Vagina (tissue), 2 donors: ENCODE measurements at regions not wholly inside any gene's neighbourhood (a gene's known extent, or its start where the extent isn't known, plus 50 kb on each side); places are given as distances from the start of the nearest gene placed in this dataset.

ENCODE experiments used
- DNase-seq, 2 donors: peaks; one replicate each; pipeline ENCODE4 v3.0.0-alpha.2; 2017; ENCODE audit errors: extremely low spot score in 2 of 2
- H3K27ac ChIP-seq: fragments of 200-600 bp; sonication (generic); one replicate; pipeline ENCODE4 v1.5.1; 2019
- H3K27me3 ChIP-seq: fragments of 200-600 bp; sonication (generic); one replicate; pipeline ENCODE4 v1.5.1; 2019
- H3K36me3 ChIP-seq, 2 donors: fragments of 200-600 bp; sonication (generic); one replicate each; pipeline ENCODE4 v1.5.1; 2017 to 2019
- H3K4me1 ChIP-seq: fragments of 200-600 bp; sonication (generic); one replicate; pipeline ENCODE4 v1.5.1; 2019
- H3K4me3 ChIP-seq, 2 donors: fragments of 200-600 bp; sonication (generic); 1 replicate in 1 of 2; 2 replicates in 1 of 2; pipeline ENCODE4 v1.5.1; 2016 to 2019
- H3K9me3 ChIP-seq: fragments of 200-600 bp; sonication (generic); one replicate; pipeline ENCODE4 v1.5.1; 2019
- POLR2A ChIP-seq, 2 donors: fragments of 450-650 bp; IDR thresholded peaks; one replicate each; pipeline ENCODE4 v1.6.1; 2017; ENCODE audit warnings: antibody characterized with exemption in 2 of 2, mild to moderate bottlenecking in 2 of 2, moderate library complexity in 2 of 2
- POLR2AphosphoS5 ChIP-seq, 2 donors: sonication (generic); formaldehyde crosslinking; IDR thresholded peaks; one replicate each; pipeline ENCODE4 v1.9.0; 2017; ENCODE audit warnings: antibody characterized with exemption in 2 of 2, mild to moderate bottlenecking in 2 of 2, low read depth in 1 of 2; ENCODE audit not compliant: insufficient read depth in 1 of 2
- intact Hi-C: fragments of 100-400 bp; cut with DNase I; formaldehyde crosslinking; loops from one replicate; pipeline ENCODE4 v1.15.1; 2023
- TF ChIP-seq, protein P1 (sequence below), 3 experiments: fragments of 450-650 bp in 2 of 3; fragments of 200-600 bp in 1 of 3; sonication (generic) in 1 of 3; IDR thresholded peaks; one replicate each; pipeline ENCODE4 v1.5.1; 2017 to 2019; ENCODE audit warnings: antibody characterized with exemption in 3 of 3, mild to moderate bottlenecking in 2 of 3, moderate library complexity in 2 of 3

DNA sequence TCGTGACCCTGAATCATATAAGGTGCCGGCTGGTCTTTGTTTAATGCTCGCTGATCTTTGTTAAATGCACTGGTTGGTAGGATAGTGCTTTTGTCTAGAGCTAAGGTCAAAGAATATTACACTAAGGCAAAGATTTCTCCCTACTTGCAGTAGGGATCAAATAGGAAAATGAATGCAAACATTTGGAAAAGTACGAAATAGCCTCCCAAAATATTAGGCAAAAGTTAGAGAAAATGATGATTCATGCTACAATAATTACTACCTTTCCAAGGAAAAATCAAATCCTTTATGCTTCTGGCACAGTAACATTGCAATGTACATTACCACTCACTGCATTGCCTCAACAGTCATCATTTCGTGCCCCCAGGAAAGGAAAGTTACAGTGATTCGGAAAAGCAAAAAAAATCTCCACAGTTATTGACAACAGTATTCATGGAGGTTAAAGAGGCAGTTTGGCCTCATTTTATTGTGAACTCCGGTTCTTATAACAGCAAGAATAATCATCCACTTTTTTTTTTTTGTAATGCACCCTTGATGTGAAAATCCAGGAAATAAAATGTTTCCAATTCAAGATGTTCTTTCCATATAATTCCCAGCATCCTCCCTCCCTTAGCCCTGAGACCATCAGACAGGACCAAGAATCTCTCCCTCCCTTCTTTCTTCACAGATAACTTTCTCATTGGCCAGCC, 61.7 kb upstream of the ZMYND8 start:
- H3K9me3 ChIP-seq: no peaks in the 10 kb centered on the region
- no peak overlapping the region for H3K4me3 ChIP-seq
- intact Hi-C loops: no loop called here
- H3K27me3 ChIP-seq: no peaks in the 10 kb centered on the region
- H3K27ac ChIP-seq: no peak overlapping the region
- DNase-seq: no peak
- H3K36me3 ChIP-seq: no peaks in the 10 kb centered on the region
- no peaks in the 10 kb centered on the region for H3K4me1 ChIP-seq
- no peak for TF ChIP-seq POLR2AphosphoS5 (IDR thresholded peaks at IDR 0.05; ENCODE audit: insufficient read depth in 1 of 2, low read depth in 1 of 2)
- no peak for TF ChIP-seq POLR2A (IDR thresholded peaks at IDR 0.05)
- TF ChIP-seq, protein P1, sequence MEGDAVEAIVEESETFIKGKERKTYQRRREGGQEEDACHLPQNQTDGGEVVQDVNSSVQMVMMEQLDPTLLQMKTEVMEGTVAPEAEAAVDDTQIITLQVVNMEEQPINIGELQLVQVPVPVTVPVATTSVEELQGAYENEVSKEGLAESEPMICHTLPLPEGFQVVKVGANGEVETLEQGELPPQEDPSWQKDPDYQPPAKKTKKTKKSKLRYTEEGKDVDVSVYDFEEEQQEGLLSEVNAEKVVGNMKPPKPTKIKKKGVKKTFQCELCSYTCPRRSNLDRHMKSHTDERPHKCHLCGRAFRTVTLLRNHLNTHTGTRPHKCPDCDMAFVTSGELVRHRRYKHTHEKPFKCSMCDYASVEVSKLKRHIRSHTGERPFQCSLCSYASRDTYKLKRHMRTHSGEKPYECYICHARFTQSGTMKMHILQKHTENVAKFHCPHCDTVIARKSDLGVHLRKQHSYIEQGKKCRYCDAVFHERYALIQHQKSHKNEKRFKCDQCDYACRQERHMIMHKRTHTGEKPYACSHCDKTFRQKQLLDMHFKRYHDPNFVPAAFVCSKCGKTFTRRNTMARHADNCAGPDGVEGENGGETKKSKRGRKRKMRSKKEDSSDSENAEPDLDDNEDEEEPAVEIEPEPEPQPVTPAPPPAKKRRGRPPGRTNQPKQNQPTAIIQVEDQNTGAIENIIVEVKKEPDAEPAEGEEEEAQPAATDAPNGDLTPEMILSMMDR (IDR thresholded peaks at IDR 0.05): no peak

DNA sequence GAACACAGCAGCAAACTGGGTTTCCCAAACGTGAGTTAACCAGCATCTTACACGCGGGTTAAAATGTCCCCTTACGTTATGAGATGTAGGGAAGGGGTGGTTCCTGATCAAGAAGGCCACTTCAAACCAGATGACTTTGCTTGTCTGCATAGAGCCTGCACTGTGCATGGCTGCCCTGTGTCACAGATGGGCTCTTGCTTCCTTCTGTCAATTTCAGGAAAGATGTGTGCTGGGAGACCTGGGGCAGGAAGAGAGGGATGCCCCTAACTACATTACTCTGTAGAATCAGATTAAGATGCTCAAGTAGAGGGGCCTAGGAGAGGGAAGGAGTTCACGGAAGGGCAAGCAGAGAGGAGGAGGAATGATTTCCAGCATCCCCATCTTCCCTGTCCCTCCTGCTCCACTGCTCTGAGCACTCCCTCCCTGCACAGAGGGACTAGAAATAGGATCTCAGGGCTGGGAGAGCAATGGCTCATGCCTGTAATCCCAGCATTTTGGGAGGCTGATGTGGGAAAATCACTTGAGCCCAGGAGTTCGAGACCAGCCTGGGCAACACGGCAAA, 63.5 kb upstream of the ZMYND8 start:
- H3K4me1 ChIP-seq: no peaks in the 10 kb centered on the region
- intact Hi-C loops: no loop called here
- no peak overlapping the region for H3K27ac ChIP-seq
- no peaks in the 10 kb centered on the region for H3K9me3 ChIP-seq
- no peak for TF ChIP-seq POLR2AphosphoS5 (IDR thresholded peaks at IDR 0.05; ENCODE audit: insufficient read depth in 1 of 2, low read depth in 1 of 2)
- no peak for TF ChIP-seq POLR2A (IDR thresholded peaks at IDR 0.05)
- TF ChIP-seq, protein P1 (IDR thresholded peaks at IDR 0.05): no peak
- H3K27me3 ChIP-seq: no peaks in the 10 kb centered on the region
- DNase-seq: no peak
- H3K36me3 ChIP-seq: no peaks in the 10 kb centered on the region
- no peak overlapping the region for H3K4me3 ChIP-seq

DNA sequence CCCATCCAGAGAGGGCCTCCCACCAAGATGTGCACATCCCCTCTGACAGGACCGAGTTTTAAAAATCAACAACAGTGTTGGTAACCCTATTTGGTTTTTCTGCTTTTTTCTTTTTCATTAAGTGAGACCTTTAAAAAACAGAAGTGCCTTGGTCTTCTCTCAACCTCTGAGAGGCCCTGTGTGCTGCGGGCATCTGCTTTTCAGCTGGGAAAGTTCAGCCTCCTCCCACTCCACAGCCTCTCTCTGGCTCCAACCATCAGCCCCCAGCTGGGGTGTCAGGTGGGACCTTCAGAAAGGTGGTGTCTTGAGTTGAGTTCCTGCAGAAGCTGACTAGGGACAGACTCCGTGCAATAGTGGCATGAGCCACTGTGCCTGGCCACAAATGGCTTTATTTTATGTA, 64.6 kb upstream of the ZMYND8 start:
- Histone ChIP-seq H3K36me3 (no peaks in the 10 kb centered on the region), H3K27ac (no peak overlapping the region), H3K4me1 (no peaks in the 10 kb centered on the region), H3K4me3 (no peak overlapping the region), H3K27me3 (no peaks in the 10 kb centered on the region), H3K9me3 (no peaks in the 10 kb centered on the region)
- DNase-seq: no peak
- TF ChIP-seq, protein P1 (IDR thresholded peaks at IDR 0.05): no peak
- TF ChIP-seq POLR2A (IDR thresholded peaks at IDR 0.05) (no peak), POLR2AphosphoS5 (IDR thresholded peaks at IDR 0.05; ENCODE audit: insufficient read depth in 1 of 2, low read depth in 1 of 2) (no peak)
- intact Hi-C loops: no loop called here

DNA sequence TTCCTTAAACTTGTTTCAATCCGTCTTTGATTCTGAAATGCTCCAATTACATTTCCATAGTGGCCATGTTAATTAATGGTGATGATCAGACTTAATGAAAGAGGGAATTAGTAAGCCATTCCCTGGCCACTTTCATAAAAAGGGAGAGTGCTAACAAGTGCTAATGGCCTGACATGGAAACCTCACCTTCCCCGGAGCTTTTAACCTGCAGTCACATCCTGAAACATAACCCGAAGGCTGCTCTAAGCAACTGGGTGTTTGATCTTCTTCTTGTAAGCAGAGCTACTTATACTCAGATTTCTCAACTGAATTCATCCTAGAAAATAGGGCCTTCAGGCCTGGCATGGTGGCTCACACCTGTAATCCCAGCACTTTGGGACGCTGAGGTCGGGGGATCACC, 67.1 kb upstream of the ZMYND8 start:
- intact Hi-C loops: no loop called here
- no peak for TF ChIP-seq POLR2A (IDR thresholded peaks at IDR 0.05)
- H3K27ac ChIP-seq: no peak overlapping the region
- no peak overlapping the region for H3K4me3 ChIP-seq
- H3K36me3 ChIP-seq: no peaks in the 10 kb centered on the region
- no peak for DNase-seq
- peaks cover 10% of the 10 kb centered on the region for H3K9me3 ChIP-seq
- no peaks in the 10 kb centered on the region for H3K27me3 ChIP-seq
- no peaks in the 10 kb centered on the region for H3K4me1 ChIP-seq

DNA sequence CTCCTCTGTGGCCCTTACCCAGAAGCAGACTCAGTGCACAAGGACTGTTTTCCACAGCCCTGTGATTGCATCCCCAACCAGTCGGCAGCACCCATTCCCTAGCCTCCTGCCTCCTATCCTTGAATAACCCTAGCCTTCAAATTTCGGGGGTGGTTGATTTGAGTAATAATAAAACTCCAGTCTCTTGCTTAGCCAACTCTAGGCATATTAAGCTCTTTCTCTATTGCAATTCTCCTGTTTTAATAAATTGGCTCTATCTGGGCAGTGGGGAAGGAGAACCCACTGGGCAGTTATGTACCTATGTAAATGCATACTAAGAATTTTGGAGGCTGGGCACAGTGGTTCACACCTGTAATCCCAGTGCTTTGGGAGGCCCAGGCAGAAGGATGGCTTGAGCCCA, 70.6 kb upstream of the ZMYND8 start:
- peaks cover 10% of the 10 kb centered on the region for H3K9me3 ChIP-seq
- no peak for DNase-seq
- no peak overlapping the region for H3K27ac ChIP-seq
- no peaks in the 10 kb centered on the region for H3K4me1 ChIP-seq
- H3K4me3 ChIP-seq: no peak overlapping the region
- H3K27me3 ChIP-seq: no peaks in the 10 kb centered on the region
- TF ChIP-seq POLR2A (IDR thresholded peaks at IDR 0.05): no peak
- no peak for TF ChIP-seq POLR2AphosphoS5 (IDR thresholded peaks at IDR 0.05; ENCODE audit: insufficient read depth in 1 of 2, low read depth in 1 of 2)
- TF ChIP-seq, protein P1 (IDR thresholded peaks at IDR 0.05): no peak
- intact Hi-C loops: no loop called here
- no peaks in the 10 kb centered on the region for H3K36me3 ChIP-seq
